Smooth muscle cell (in vitro differentiated cells): ENCODE measurements at regions not wholly inside any gene's neighbourhood (a gene's known extent, or its start where the extent isn't known, plus 50 kb on each side); places are given as distances from the start of the nearest gene placed in this dataset.

Source experiments
- DNase-seq: peaks from one replicate; lab custom pipeline; 2025; ENCODE audit not compliant: unreplicated experiment; lab: John Stamatoyannopoulos, UW
- H2AFZ ChIP-seq: fragments of 200-600 bp; sonication (generic); 2 replicates; pipeline ENCODE4 v1.6.0; 2016; ENCODE audit warnings: antibody characterized with exemption, low read depth, mild to moderate bottlenecking
- H3F3A ChIP-seq: fragments of 200-600 bp; sonication (generic); 2 replicates; pipeline ENCODE4 v1.6.0; 2017; ENCODE audit warnings: antibody characterized with exemption, low read depth
- H3K27ac ChIP-seq: fragments of 200-600 bp; sonication (generic); 2 replicates; pipeline ENCODE4 v1.5.1; 2016; ENCODE audit warnings: low read depth, mild to moderate bottlenecking
- H3K27me3 ChIP-seq: fragments of 200-600 bp; sonication (generic); 2 replicates; pipeline ENCODE4 v1.6.1; 2016; ENCODE audit warnings: low read depth, mild to moderate bottlenecking
- H3K36me3 ChIP-seq: fragments of 200-600 bp; sonication (generic); 2 replicates; pipeline ENCODE4 v1.5.1; 2016; ENCODE audit warnings: low read depth
- H3K4me1 ChIP-seq: fragments of 200-600 bp; sonication (generic); 2 replicates; pipeline ENCODE4 v1.5.1; 2016; ENCODE audit warnings: low read depth
- H3K4me2 ChIP-seq: fragments of 200-600 bp; sonication (generic); 2 replicates; pipeline ENCODE4 v1.6.0; 2016; ENCODE audit warnings: mild to moderate bottlenecking
- H3K4me3 ChIP-seq: fragments of 200-600 bp; sonication (generic); 2 replicates; pipeline ENCODE4 v1.5.1; 2016; ENCODE audit warnings: mild to moderate bottlenecking
- H3K79me2 ChIP-seq: fragments of 200-600 bp; sonication (generic); 2 replicates; pipeline ENCODE4 v1.6.0; 2016; ENCODE audit warnings: low read depth, mild to moderate bottlenecking
- H3K9ac ChIP-seq: fragments of 200-600 bp; sonication (generic); 2 replicates; pipeline ENCODE4 v1.6.0; 2016; ENCODE audit warnings: low read depth
- H3K9me3 ChIP-seq: fragments of 200-600 bp; sonication (generic); replicated peaks from 2 replicates; pipeline ENCODE4 v1.5.1; 2016; ENCODE audit warnings: low read depth
- H4K20me1 ChIP-seq: fragments of 200-600 bp; sonication (generic); 2 replicates; pipeline ENCODE4 v1.6.0; 2016; ENCODE audit warnings: low read depth
- CTCF ChIP-seq: fragments of 200-600 bp; sonication (generic); IDR thresholded peaks from 2 replicates; pipeline ENCODE4 v1.5.1; 2017; ENCODE audit warnings: borderline replicate concordance, mild to moderate bottlenecking, antibody characterized with exemption; ENCODE audit not compliant: insufficient read depth, poor library complexity, severe bottlenecking
- WGBS: methylation state at CpG from one replicate; pipeline ENCODE4 v1.1.7; 2016; ENCODE audit warnings: low lambda C conversion rate; 5-methylcytosine and 5-hydroxymethylcytosine counted together

- no peak overlapping the region for H3K27ac ChIP-seq
- H3K9me3 ChIP-seq, result no peaks in the 10 kb centered on the region
- H2AFZ ChIP-seq, result no peak overlapping the region
- H3K27me3 ChIP-seq, result peaks cover 9% of the 10 kb centered on the region
- 55% methylated on average over 1 of the region's 1 CpG for WGBS
- H4K20me1 ChIP-seq, result no peaks in the 10 kb centered on the region
- no peak for TF ChIP-seq CTCF
- H3K4me3 ChIP-seq, result no peak overlapping the region
- no peaks in the 10 kb centered on the region for H3K36me3 ChIP-seq
- H3F3A ChIP-seq, result no peaks in the 10 kb centered on the region
- no peaks in the 10 kb centered on the region for H3K79me2 ChIP-seq
- H3K4me1 ChIP-seq, result no peaks in the 10 kb centered on the region
- no peak for DNase-seq
- H3K4me2 ChIP-seq, result no peak overlapping the region
- no peak overlapping the region for H3K9ac ChIP-seq
Observed at GRCh38 chr12:107275530-107275929, 182.2 kb upstream of the CRY1 start.

- WGBS, result 63% methylated on average over 1 of the region's 1 CpG
- DNase-seq, result no peak
- H2AFZ ChIP-seq, result no peak overlapping the region
Observed at GRCh38 chr12:107277855-107278254, 184.5 kb upstream of the CRY1 start.

GRCh38 chr12:107282628-107283027, 189.3 kb upstream of the CRY1 start:
- no peak for DNase-seq
- H3K9ac ChIP-seq, result no peak overlapping the region
- H3F3A ChIP-seq, result no peaks in the 10 kb centered on the region
- WGBS, result 91% methylated on average over 1 of the region's 1 CpG
- H3K27ac ChIP-seq, result no peak overlapping the region
- H2AFZ ChIP-seq, result no peak overlapping the region
- no peaks in the 10 kb centered on the region for H3K36me3 ChIP-seq
- H3K27me3 ChIP-seq, result peaks cover 9% of the 10 kb centered on the region
- H3K9me3 ChIP-seq, result no peaks in the 10 kb centered on the region
- H4K20me1 ChIP-seq, result no peaks in the 10 kb centered on the region
- no peaks in the 10 kb centered on the region for H3K79me2 ChIP-seq
- no peak overlapping the region for H3K4me3 ChIP-seq
- no peaks in the 10 kb centered on the region for H3K4me1 ChIP-seq
- no peak overlapping the region for H3K4me2 ChIP-seq
- TF ChIP-seq CTCF, result no peak

More at GRCh38 chr12:107277855-107278254, 184.5 kb upstream of the CRY1 start:
- no peak overlapping the region for H3K4me3 ChIP-seq
- H3F3A ChIP-seq, result no peaks in the 10 kb centered on the region
- no peaks in the 10 kb centered on the region for H3K9me3 ChIP-seq
- H3K27ac ChIP-seq, result no peak overlapping the region
- H3K79me2 ChIP-seq, result no peaks in the 10 kb centered on the region
- peaks cover 6% of the 10 kb centered on the region for H3K27me3 ChIP-seq
- no peak for TF ChIP-seq CTCF
- no peaks in the 10 kb centered on the region for H4K20me1 ChIP-seq
- H3K36me3 ChIP-seq, result no peaks in the 10 kb centered on the region
- H3K9ac ChIP-seq, result no peak overlapping the region
- no peak overlapping the region for H3K4me2 ChIP-seq
- no peaks in the 10 kb centered on the region for H3K4me1 ChIP-seq

- 81% methylated on average over 4 of the region's 4 CpGs for WGBS
Observed at GRCh38 chr12:107283652-107284051, 190.3 kb upstream of the CRY1 start.

More at GRCh38 chr12:107283652-107284051, 190.3 kb upstream of the CRY1 start:
- no peak overlapping the region for H3K4me3 ChIP-seq
- no peaks in the 10 kb centered on the region for H4K20me1 ChIP-seq
- no peaks in the 10 kb centered on the region for H3K79me2 ChIP-seq
- H3F3A ChIP-seq, result no peaks in the 10 kb centered on the region
- no peak overlapping the region for H2AFZ ChIP-seq
- H3K9me3 ChIP-seq, result no peaks in the 10 kb centered on the region
- H3K4me2 ChIP-seq, result no peak overlapping the region
- H3K36me3 ChIP-seq, result no peaks in the 10 kb centered on the region
- no peak overlapping the region for H3K9ac ChIP-seq
- H3K27me3 ChIP-seq, result peaks cover 9% of the 10 kb centered on the region
- no peaks in the 10 kb centered on the region for H3K4me1 ChIP-seq
- no peak for TF ChIP-seq CTCF
- DNase-seq, result no peak
- H3K27ac ChIP-seq, result no peak overlapping the region
